ENCODE measurements at regions not wholly inside any gene's neighbourhood (a gene's known extent, or its start where the extent isn't known, plus 50 kb on each side); places are given as distances from the start of the nearest gene placed in this dataset.

GRCh38 chrX:39283239-39283638 is 482.0 kb downstream of the MID1IP1 start:
- no peaks in the 10 kb centered on the region for H3K4me1 ChIP-seq
- H3K9me3 ChIP-seq = peaks cover 7 to 41% of the 10 kb centered on the region in 2 donors
- H3K27me3 ChIP-seq = no peaks in the 10 kb centered on the region
- TF ChIP-seq CTCF (IDR thresholded peaks at IDR 0.05) = no peak
- H3K36me3 ChIP-seq = no peaks in the 10 kb centered on the region
- no peak for DNase-seq (ENCODE audit: low spot score)
- H3K27ac ChIP-seq = no peak overlapping the region
- H3K4me3 ChIP-seq = no peak overlapping the region

- no peak overlapping the region for H3K4me3 ChIP-seq
- DNase-seq (ENCODE audit: low spot score) = no peak
- TF ChIP-seq CTCF (IDR thresholded peaks at IDR 0.05) = no peak
- H3K9me3 ChIP-seq = peaks cover under 1 to 18% of the 10 kb centered on the region in 2 donors
- no peaks in the 10 kb centered on the region for H3K36me3 ChIP-seq
- H3K27ac ChIP-seq = no peak overlapping the region
- H3K4me1 ChIP-seq = no peaks in the 10 kb centered on the region
- no peaks in the 10 kb centered on the region for H3K27me3 ChIP-seq
Measured at GRCh38 chrX:39288592-39288991, 487.3 kb downstream of the MID1IP1 start.

- Histone ChIP-seq H3K27me3 (no peaks in the 10 kb centered on the region), H3K27ac (no peak overlapping the region), H3K4me1 (no peaks in the 10 kb centered on the region), H3K4me3 (no peak overlapping the region), H3K36me3 (no peaks in the 10 kb centered on the region), H3K9me3 (peaks cover 0 to 6% of the 10 kb centered on the region in 2 donors)
- no peak for DNase-seq (ENCODE audit: low spot score)
- no peak for TF ChIP-seq CTCF (IDR thresholded peaks at IDR 0.05)
Measured at GRCh38 chrX:39289827-39290226, 488.6 kb downstream of the MID1IP1 start.

GRCh38 chrX:39293203-39293602 is 491.9 kb downstream of the MID1IP1 start:
- Histone ChIP-seq H3K27ac (no peak overlapping the region), H3K9me3 (peaks cover 0 to 4% of the 10 kb centered on the region in 2 donors), H3K27me3 (no peaks in the 10 kb centered on the region), H3K4me3 (no peak overlapping the region), H3K36me3 (no peaks in the 10 kb centered on the region), H3K4me1 (no peaks in the 10 kb centered on the region)
- no peak for TF ChIP-seq CTCF (IDR thresholded peaks at IDR 0.05)
- no peak for DNase-seq (ENCODE audit: low spot score)

GRCh38 chrX:39296472-39296871 is 495.2 kb downstream of the MID1IP1 start:
- TF ChIP-seq CTCF (IDR thresholded peaks at IDR 0.05) = no peak
- Histone ChIP-seq H3K27me3 (no peaks in the 10 kb centered on the region), H3K9me3 (peaks cover 0 to 4% of the 10 kb centered on the region in 2 donors), H3K4me3 (no peak overlapping the region), H3K4me1 (no peaks in the 10 kb centered on the region), H3K36me3 (no peaks in the 10 kb centered on the region), H3K27ac (no peak overlapping the region)
- DNase-seq (ENCODE audit: low spot score) = no peak

GRCh38 chrX:39298821-39299220 is 497.6 kb downstream of the MID1IP1 start:
- no peaks in the 10 kb centered on the region for H3K4me1 ChIP-seq
- no peak overlapping the region for H3K4me3 ChIP-seq
- H3K27me3 ChIP-seq = no peaks in the 10 kb centered on the region
- H3K36me3 ChIP-seq = no peaks in the 10 kb centered on the region
- TF ChIP-seq CTCF (IDR thresholded peaks at IDR 0.05) = no peak
- H3K9me3 ChIP-seq = peaks cover 0 to 14% of the 10 kb centered on the region in 2 donors
- no peak for DNase-seq (ENCODE audit: low spot score)
- no peak overlapping the region for H3K27ac ChIP-seq

Measured in right atrium auricular region (tissue), 2 donors.